Neural progenitor cell (in vitro differentiated cells): ENCODE measurements at regions not wholly inside any gene's neighbourhood (a gene's known extent, or its start where the extent isn't known, plus 50 kb on each side); places are given as distances from the start of the nearest gene placed in this dataset.

Source experiments
- EZH2phosphoT487 ChIP-seq: fragments of 200-600 bp; sonication (generic); IDR thresholded peaks from 2 replicates; pipeline ENCODE4 v1.6.1; 2017; ENCODE audit warnings: antibody characterized with exemption
- TF ChIP-seq, protein P1 (sequence below): fragments of 200-600 bp; sonication (generic); IDR thresholded peaks from 2 replicates; pipeline ENCODE4 v1.5.1; 2017; ENCODE audit warnings: antibody characterized with exemption, mild to moderate bottlenecking

DNA sequence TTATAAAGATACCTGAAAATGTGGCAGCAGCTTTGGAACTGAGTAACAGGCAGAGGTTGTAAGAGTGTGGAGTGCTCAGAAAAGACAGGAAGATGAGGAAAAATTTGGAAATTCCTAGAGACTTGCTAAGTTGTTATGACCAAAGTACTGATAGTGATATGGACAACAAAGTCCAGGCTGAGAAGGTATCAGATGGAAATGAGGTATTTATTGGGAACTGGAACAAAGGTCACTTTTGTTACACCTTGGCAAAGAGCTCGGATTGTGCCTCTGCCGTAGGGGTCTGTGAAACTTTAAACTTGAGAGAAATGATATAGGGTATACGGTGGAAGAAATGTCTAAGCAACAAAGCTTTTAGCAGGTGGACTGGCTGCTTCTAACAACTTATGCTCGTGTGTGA, 419.9 kb downstream of the PCDH17 start:
- TF ChIP-seq, protein P1, sequence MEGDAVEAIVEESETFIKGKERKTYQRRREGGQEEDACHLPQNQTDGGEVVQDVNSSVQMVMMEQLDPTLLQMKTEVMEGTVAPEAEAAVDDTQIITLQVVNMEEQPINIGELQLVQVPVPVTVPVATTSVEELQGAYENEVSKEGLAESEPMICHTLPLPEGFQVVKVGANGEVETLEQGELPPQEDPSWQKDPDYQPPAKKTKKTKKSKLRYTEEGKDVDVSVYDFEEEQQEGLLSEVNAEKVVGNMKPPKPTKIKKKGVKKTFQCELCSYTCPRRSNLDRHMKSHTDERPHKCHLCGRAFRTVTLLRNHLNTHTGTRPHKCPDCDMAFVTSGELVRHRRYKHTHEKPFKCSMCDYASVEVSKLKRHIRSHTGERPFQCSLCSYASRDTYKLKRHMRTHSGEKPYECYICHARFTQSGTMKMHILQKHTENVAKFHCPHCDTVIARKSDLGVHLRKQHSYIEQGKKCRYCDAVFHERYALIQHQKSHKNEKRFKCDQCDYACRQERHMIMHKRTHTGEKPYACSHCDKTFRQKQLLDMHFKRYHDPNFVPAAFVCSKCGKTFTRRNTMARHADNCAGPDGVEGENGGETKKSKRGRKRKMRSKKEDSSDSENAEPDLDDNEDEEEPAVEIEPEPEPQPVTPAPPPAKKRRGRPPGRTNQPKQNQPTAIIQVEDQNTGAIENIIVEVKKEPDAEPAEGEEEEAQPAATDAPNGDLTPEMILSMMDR = no peak
- no peak for TF ChIP-seq EZH2phosphoT487
